ENCODE measurements at regions not wholly inside any gene's neighbourhood (a gene's known extent, or its start where the extent isn't known, plus 50 kb on each side); places are given as distances from the start of the nearest gene placed in this dataset.

DNA sequence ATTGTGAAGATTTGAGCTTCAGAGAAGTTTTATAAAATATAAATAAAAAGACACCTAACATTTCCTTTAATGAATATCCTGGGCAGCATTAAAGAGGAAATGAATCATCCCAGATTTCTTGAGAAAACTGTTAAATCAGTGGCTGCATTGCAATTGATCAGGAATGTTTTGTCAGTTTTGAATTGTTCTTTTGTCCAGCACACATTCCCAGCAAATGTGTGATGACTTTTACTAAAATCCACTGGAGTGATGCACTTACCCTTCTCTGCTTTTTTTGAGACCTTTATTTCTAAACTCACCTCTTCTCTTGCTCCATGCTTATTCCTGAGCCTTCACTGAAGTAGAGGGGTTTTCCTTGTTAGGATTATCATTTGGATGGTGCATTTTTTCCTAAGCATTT is 1307.2 kb downstream of the CDH8 start:
- TF ChIP-seq, protein P1, sequence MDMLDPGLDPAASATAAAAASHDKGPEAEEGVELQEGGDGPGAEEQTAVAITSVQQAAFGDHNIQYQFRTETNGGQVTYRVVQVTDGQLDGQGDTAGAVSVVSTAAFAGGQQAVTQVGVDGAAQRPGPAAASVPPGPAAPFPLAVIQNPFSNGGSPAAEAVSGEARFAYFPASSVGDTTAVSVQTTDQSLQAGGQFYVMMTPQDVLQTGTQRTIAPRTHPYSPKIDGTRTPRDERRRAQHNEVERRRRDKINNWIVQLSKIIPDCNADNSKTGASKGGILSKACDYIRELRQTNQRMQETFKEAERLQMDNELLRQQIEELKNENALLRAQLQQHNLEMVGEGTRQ (IDR thresholded peaks at IDR 0.05; ENCODE audit: borderline replicate concordance, low read depth, low read length): no peak
- no peak for TF ChIP-seq TARDBP (IDR thresholded peaks at IDR 0.05; ENCODE audit: borderline replicate concordance)
- TF ChIP-seq IRF3 (IDR thresholded peaks at IDR 0.05): no peak
- TF ChIP-seq, protein P2, sequence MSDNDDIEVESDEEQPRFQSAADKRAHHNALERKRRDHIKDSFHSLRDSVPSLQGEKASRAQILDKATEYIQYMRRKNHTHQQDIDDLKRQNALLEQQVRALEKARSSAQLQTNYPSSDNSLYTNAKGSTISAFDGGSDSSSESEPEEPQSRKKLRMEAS (IDR thresholded peaks at IDR 0.05; ENCODE audit: low read depth, low read length): no peak
- TF ChIP-seq SKIL (IDR thresholded peaks at IDR 0.05; ENCODE audit: low read depth, poor library complexity, severe bottlenecking): no peak
- no peak for TF ChIP-seq SIN3A (IDR thresholded peaks at IDR 0.05; ENCODE audit: low read depth, low read length)
- TF ChIP-seq CTCF (IDR thresholded peaks at IDR 0.05 in 2 of 3, conservative IDR thresholded peaks at IDR 0.05 in 1 of 3; ENCODE audit: control insufficient read depth in 2 of 3, extremely low read depth in 1 of 3, insufficient read depth in 1 of 3, low read depth in 3 of 3, low read length in 3 of 3): no peak
- TF ChIP-seq, protein P3, sequence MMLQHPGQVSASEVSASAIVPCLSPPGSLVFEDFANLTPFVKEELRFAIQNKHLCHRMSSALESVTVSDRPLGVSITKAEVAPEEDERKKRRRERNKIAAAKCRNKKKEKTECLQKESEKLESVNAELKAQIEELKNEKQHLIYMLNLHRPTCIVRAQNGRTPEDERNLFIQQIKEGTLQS (IDR thresholded peaks at IDR 0.05; ENCODE audit: borderline replicate concordance, extremely low read depth, low read depth, low read length): no peak
- TF ChIP-seq, protein P4, sequence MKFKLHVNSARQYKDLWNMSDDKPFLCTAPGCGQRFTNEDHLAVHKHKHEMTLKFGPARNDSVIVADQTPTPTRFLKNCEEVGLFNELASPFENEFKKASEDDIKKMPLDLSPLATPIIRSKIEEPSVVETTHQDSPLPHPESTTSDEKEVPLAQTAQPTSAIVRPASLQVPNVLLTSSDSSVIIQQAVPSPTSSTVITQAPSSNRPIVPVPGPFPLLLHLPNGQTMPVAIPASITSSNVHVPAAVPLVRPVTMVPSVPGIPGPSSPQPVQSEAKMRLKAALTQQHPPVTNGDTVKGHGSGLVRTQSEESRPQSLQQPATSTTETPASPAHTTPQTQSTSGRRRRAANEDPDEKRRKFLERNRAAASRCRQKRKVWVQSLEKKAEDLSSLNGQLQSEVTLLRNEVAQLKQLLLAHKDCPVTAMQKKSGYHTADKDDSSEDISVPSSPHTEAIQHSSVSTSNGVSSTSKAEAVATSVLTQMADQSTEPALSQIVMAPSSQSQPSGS (IDR thresholded peaks at IDR 0.05; ENCODE audit: low read length): no peak
